PFSK-1 (cell line): ENCODE measurements at regions not wholly inside any gene's neighbourhood (a gene's known extent, or its start where the extent isn't known, plus 50 kb on each side); places are given as distances from the start of the nearest gene placed in this dataset.

Experiments used
- FOXP2 ChIP-seq: optimal IDR thresholded peaks from 2 replicates; pipeline ENCODE3; 2011; ENCODE audit warnings: borderline replicate concordance, control low read depth, inconsistent platforms; ENCODE audit not compliant: insufficient read depth; ENCODE audit errors: extremely low read length, extremely low read depth
- POLR2AphosphoS5 ChIP-seq: IDR thresholded peaks from 2 replicates; pipeline ENCODE4 v1.6.1; 2012; ENCODE audit warnings: low read depth, mild to moderate bottlenecking, control low read depth, low read length, moderate library complexity
- REST ChIP-seq, 2 experiments: IDR thresholded peaks; 2 replicates each; pipeline versions ENCODE4 v1.6.1 to v1.8.0; 2011 to 2012; ENCODE audit warnings: low read depth in 2 of 2, low read length in 2 of 2, control low read depth in 1 of 2, inconsistent platforms in 1 of 2, mild to moderate bottlenecking in 1 of 2, moderate library complexity in 1 of 2; ENCODE audit not compliant: insufficient read depth in 1 of 2
- SIN3A ChIP-seq: IDR thresholded peaks from 2 replicates; pipeline ENCODE4 v1.6.1; 2012; ENCODE audit warnings: mild to moderate bottlenecking, low read length, moderate library complexity, borderline replicate concordance; ENCODE audit not compliant: insufficient read depth
- TAF1 ChIP-seq: IDR thresholded peaks from 2 replicates; pipeline ENCODE4 v1.6.1; 2012; ENCODE audit warnings: low read length, control low read depth, borderline replicate concordance; ENCODE audit not compliant: insufficient read depth

GRCh38 chr13:42684226-42684625, 97.2 kb upstream of the FAM216B start:
- TF ChIP-seq SIN3A (no peak), POLR2AphosphoS5 (no peak), REST (IDR thresholded peaks at IDR 0.05; ENCODE audit: insufficient read depth in 1 of 2, low read depth in 2 of 2, low read length in 2 of 2) (no peak), TAF1 (no peak), FOXP2 (no peak)
